DOHH2 (cell line): ENCODE measurements at regions not wholly inside any gene's neighbourhood (a gene's known extent, or its start where the extent isn't known, plus 50 kb on each side); places are given as distances from the start of the nearest gene placed in this dataset.

Experiments
- EZH2phosphoT487 ChIP-seq: fragments of 200-600 bp; sonication (generic); IDR thresholded peaks from 2 replicates; pipeline ENCODE4 v1.6.1; 2017; ENCODE audit warnings: borderline replicate concordance, mild to moderate bottlenecking, antibody characterized with exemption, low read length, moderate library complexity, mixed read lengths
- TF ChIP-seq, protein P1 (sequence below): fragments of 200-600 bp; sonication (generic); IDR thresholded peaks from one replicate; pipeline ENCODE4 v1.5.1; 2014; ENCODE audit warnings: antibody characterized with exemption, mild to moderate bottlenecking, low read depth, low read length; ENCODE audit not compliant: poor library complexity, severe bottlenecking

DNA sequence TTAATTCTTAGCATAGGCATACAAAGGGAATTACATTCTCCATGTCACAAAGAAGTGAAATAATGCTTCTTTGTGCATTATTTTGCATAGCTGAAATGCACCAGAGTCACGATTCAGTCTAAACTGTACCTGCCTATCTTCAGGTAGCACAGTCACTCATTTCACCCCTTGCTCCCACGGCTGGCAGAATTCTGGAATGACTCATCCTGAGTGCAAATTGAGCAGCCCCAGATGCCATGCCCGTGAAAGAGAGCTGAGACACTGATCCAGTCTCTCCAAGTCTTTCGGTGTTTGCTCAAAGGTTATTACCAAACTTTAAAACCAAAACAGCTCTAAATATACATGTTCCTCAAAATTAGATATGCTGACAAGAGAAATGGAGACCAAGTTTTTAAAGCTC is 168.3 kb upstream of the POU3F3 start:
- TF ChIP-seq, protein P1, sequence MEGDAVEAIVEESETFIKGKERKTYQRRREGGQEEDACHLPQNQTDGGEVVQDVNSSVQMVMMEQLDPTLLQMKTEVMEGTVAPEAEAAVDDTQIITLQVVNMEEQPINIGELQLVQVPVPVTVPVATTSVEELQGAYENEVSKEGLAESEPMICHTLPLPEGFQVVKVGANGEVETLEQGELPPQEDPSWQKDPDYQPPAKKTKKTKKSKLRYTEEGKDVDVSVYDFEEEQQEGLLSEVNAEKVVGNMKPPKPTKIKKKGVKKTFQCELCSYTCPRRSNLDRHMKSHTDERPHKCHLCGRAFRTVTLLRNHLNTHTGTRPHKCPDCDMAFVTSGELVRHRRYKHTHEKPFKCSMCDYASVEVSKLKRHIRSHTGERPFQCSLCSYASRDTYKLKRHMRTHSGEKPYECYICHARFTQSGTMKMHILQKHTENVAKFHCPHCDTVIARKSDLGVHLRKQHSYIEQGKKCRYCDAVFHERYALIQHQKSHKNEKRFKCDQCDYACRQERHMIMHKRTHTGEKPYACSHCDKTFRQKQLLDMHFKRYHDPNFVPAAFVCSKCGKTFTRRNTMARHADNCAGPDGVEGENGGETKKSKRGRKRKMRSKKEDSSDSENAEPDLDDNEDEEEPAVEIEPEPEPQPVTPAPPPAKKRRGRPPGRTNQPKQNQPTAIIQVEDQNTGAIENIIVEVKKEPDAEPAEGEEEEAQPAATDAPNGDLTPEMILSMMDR, result no peak
- TF ChIP-seq EZH2phosphoT487, result no peak
